Tibial nerve (tissue), 4 donors: ENCODE measurements at regions not wholly inside any gene's neighbourhood (a gene's known extent, or its start where the extent isn't known, plus 50 kb on each side); places are given as distances from the start of the nearest gene placed in this dataset.

ENCODE experiments used
- DNase-seq, 2 donors: peaks; one replicate each; pipeline ENCODE4 v3.0.0-alpha.2; 2019; ENCODE audit warnings: low spot score in 2 of 2
- H3K27ac ChIP-seq, 4 donors: fragments of 200-600 bp; sonication (generic) in 3 of 4; one replicate each; pipeline ENCODE4 v1.5.1; 2017 to 2019; ENCODE audit warnings: mild to moderate bottlenecking in 1 of 4
- H3K27me3 ChIP-seq, 2 donors: fragments of 200-600 bp; sonication (generic) in 1 of 2; one replicate each; pipeline versions ENCODE4 v1.5.1 to v1.6.0; 2017 to 2019
- H3K36me3 ChIP-seq, 3 donors: fragments of 200-600 bp; sonication (generic); one replicate each; pipeline ENCODE4 v1.5.1; 2018 to 2019
- H3K4me1 ChIP-seq, 4 donors: fragments of 200-600 bp; sonication (generic) in 3 of 4; one replicate each; pipeline ENCODE4 v1.5.1; 2017 to 2019
- H3K4me3 ChIP-seq, 4 donors: fragments of 200-600 bp; sonication (generic) in 3 of 4; one replicate each; pipeline ENCODE4 v1.5.1; 2017 to 2019; ENCODE audit warnings: mild to moderate bottlenecking in 1 of 4, moderate library complexity in 1 of 4
- H3K9me3 ChIP-seq, 4 donors: fragments of 200-600 bp; sonication (generic) in 3 of 4; one replicate each; pipeline ENCODE4 v1.5.1; 2017 to 2019
- EP300 ChIP-seq, 2 donors: sonication (generic); formaldehyde crosslinking; IDR thresholded peaks; one replicate each; pipeline ENCODE4 v1.6.1; 2017; ENCODE audit warnings: antibody characterized with exemption in 2 of 2, mild to moderate bottlenecking in 1 of 2
- POLR2A ChIP-seq, 2 donors: fragments of 450-650 bp; IDR thresholded peaks; one replicate each; pipeline ENCODE4 v1.6.1; 2017; ENCODE audit warnings: antibody characterized with exemption in 2 of 2, mild to moderate bottlenecking in 2 of 2, moderate library complexity in 2 of 2
- WGBS, 2 donors: methylation state at CpG; one replicate each; pipeline ENCODE4 v1.1.5; 2018; 5-methylcytosine and 5-hydroxymethylcytosine counted together
- TF ChIP-seq, protein P1 (sequence below), 5 experiments: fragments of 200-600 bp in 3 of 5; fragments of 450-650 bp in 2 of 5; sonication (generic) in 3 of 5; IDR thresholded peaks; one replicate each; pipeline ENCODE4 v1.5.1; 2016 to 2019; ENCODE audit warnings: antibody characterized with exemption in 5 of 5, mild to moderate bottlenecking in 3 of 5, moderate library complexity in 2 of 5

DNA sequence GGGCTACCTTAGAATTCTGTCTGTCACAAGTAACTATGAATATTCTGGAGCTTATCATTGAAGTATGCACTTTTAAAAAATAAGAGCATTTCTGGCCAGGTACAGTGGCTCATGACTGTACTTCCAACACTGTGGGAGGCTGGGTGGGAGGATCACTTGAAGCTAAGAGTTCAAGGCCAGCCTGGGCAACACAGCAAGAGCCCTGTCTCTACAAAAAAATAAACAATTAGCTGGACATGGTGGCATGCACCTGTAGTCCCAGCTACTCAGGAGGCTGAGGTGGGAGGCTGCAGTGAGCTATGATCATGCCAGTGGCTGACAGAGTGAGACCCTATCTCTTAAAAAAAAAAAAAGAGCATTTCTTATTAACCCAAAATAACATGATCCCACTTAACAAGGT, 60.0 kb upstream of the BRD7 start:
- no peaks in the 10 kb centered on the region for H3K9me3 ChIP-seq
- peaks cover 0 to 5% (median 0%) of the 10 kb centered on the region in 4 donors for H3K4me1 ChIP-seq
- no peak overlapping the region for H3K4me3 ChIP-seq
- DNase-seq, result no peak
- no peak for TF ChIP-seq POLR2A (IDR thresholded peaks at IDR 0.05)
- TF ChIP-seq EP300 (IDR thresholded peaks at IDR 0.05), result no peak
- TF ChIP-seq, protein P1, sequence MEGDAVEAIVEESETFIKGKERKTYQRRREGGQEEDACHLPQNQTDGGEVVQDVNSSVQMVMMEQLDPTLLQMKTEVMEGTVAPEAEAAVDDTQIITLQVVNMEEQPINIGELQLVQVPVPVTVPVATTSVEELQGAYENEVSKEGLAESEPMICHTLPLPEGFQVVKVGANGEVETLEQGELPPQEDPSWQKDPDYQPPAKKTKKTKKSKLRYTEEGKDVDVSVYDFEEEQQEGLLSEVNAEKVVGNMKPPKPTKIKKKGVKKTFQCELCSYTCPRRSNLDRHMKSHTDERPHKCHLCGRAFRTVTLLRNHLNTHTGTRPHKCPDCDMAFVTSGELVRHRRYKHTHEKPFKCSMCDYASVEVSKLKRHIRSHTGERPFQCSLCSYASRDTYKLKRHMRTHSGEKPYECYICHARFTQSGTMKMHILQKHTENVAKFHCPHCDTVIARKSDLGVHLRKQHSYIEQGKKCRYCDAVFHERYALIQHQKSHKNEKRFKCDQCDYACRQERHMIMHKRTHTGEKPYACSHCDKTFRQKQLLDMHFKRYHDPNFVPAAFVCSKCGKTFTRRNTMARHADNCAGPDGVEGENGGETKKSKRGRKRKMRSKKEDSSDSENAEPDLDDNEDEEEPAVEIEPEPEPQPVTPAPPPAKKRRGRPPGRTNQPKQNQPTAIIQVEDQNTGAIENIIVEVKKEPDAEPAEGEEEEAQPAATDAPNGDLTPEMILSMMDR (IDR thresholded peaks at IDR 0.05), result no peak
- no peaks in the 10 kb centered on the region for H3K36me3 ChIP-seq
- no peaks in the 10 kb centered on the region for H3K27me3 ChIP-seq
- no peak overlapping the region for H3K27ac ChIP-seq

DNA sequence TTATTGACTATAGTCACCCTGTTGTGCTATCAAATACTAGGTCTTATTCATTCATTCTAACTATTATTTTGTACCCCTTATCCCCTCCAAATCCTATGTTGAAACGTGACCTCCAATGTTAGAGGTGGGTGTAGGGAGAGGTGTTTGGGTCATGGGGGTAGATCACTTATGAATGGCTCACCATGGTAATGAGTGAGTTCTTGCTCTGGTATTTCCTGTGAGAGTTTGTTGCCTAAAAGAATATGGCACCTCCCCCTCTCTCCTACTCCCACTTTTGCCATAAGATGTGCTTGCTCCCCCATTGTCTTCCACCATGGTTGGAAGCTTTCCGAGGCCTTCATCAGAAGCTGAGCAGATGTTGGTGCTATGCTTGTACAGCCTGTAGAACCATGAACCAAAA, 59.3 kb upstream of the BRD7 start:
- H3K4me1 ChIP-seq, result peaks cover 0 to 5% (median 0%) of the 10 kb centered on the region in 4 donors

DNA sequence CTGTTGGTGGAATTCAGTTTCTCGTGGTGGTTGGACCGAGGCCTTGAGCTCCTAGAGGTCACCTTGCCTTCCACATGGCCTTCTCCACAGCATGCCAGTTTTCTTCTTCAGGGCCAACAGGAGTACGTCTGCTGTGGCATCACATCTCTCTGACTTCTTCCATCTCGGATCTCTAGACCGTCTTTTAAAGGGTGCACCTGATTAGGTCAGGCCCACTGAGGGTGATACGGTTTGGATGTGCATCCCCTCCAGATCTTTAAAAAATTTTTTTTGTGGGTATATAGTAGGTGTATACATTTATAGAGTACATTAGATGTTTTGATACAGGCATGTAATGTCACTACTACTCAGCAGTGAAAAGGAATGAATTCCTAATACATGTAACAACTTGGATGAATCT, 58.3 kb upstream of the BRD7 start:
- TF ChIP-seq, protein P1 (IDR thresholded peaks at IDR 0.05), result no peak
- TF ChIP-seq POLR2A (IDR thresholded peaks at IDR 0.05) (no peak), EP300 (IDR thresholded peaks at IDR 0.05) (no peak)
- no peaks in the 10 kb centered on the region for H3K36me3 ChIP-seq
- H3K27ac ChIP-seq, result no peak overlapping the region
- H3K4me3 ChIP-seq, result no peak overlapping the region
- 87 to 97% methylated on average over 6 of the region's 6 CpGs for WGBS, 2 donors
- H3K27me3 ChIP-seq, result no peaks in the 10 kb centered on the region
- no peaks in the 10 kb centered on the region for H3K9me3 ChIP-seq
- H3K4me1 ChIP-seq, result peaks cover 0 to 5% (median 0%) of the 10 kb centered on the region in 4 donors
- no peak for DNase-seq

More for the DNA sequence above, 59.3 kb upstream of the BRD7 start:
- Histone ChIP-seq H3K27ac (no peak overlapping the region), H3K9me3 (no peaks in the 10 kb centered on the region), H3K4me3 (no peak overlapping the region), H3K36me3 (no peaks in the 10 kb centered on the region), H3K27me3 (no peaks in the 10 kb centered on the region)
- WGBS, 2 donors, result 68 to 69% methylated on average over 2 of the region's 2 CpGs
- DNase-seq, result no peak
- TF ChIP-seq EP300 (IDR thresholded peaks at IDR 0.05) (no peak), POLR2A (IDR thresholded peaks at IDR 0.05) (no peak)
- TF ChIP-seq, protein P1 (IDR thresholded peaks at IDR 0.05), result no peak

DNA sequence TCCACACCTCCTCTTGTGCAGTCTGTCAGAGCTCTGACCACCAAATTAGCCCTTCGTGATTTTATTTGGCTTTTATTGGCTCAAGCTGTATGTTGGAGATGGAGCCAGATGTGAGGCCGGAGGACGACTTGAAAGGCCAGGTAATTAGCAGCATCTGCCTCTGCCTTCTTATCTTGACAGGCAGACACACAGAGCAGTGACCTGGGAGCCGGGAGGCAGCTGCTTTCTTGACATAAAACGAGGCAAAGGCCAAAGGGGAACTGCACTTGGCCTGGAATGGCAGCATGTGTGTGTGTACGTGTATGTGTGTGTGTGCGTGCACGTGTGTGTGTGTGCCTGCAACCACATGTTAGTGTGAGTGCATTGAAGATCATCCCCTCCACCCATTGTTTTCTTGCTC, 56.9 kb upstream of the BRD7 start:
- no peak for DNase-seq
- Histone ChIP-seq H3K4me1 (peaks cover 0 to 5% (median 0%) of the 10 kb centered on the region in 4 donors), H3K9me3 (peaks cover 0 to 4% (median 0%) of the 10 kb centered on the region in 4 donors), H3K27me3 (no peaks in the 10 kb centered on the region), H3K4me3 (no peak overlapping the region), H3K27ac (no peak overlapping the region), H3K36me3 (no peaks in the 10 kb centered on the region)
- no peak for TF ChIP-seq POLR2A (IDR thresholded peaks at IDR 0.05)
- TF ChIP-seq EP300 (IDR thresholded peaks at IDR 0.05), result no peak
- TF ChIP-seq, protein P1 (IDR thresholded peaks at IDR 0.05), result no peak
- WGBS, 2 donors, result 32 to 45% methylated on average over 8 of the region's 8 CpGs

DNA sequence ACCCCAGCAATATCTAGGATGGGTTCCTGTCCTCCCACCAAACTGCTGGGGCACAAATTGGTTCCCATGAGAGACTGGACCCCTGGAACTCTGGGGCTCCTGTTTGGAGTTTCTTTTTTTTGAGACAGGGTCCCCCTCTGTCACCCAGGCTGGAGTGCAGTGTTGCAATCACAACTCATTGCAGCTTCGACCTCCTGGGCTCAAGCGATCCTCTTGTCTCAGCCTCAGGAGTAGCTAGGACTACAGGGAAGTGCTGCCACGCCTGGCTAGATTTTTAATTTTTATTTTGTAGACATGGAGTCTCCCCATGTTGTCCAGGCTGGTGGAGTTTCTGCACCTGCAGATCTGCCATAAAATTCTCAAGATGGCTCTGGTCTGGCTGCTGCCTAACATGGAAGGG, 56.3 kb upstream of the BRD7 start:
- H3K4me3 ChIP-seq, result no peak overlapping the region
- no peak for DNase-seq
- no peak for TF ChIP-seq POLR2A (IDR thresholded peaks at IDR 0.05)
- no peaks in the 10 kb centered on the region for H3K36me3 ChIP-seq
- WGBS, 2 donors, result 81 to 85% methylated on average over 3 of the region's 3 CpGs
- no peak overlapping the region for H3K27ac ChIP-seq
- H3K4me1 ChIP-seq, result peaks cover 0 to 5% (median 0%) of the 10 kb centered on the region in 4 donors
- H3K27me3 ChIP-seq, result no peaks in the 10 kb centered on the region
- peaks cover 0 to 10% (median under 1%) of the 10 kb centered on the region in 4 donors for H3K9me3 ChIP-seq

DNA sequence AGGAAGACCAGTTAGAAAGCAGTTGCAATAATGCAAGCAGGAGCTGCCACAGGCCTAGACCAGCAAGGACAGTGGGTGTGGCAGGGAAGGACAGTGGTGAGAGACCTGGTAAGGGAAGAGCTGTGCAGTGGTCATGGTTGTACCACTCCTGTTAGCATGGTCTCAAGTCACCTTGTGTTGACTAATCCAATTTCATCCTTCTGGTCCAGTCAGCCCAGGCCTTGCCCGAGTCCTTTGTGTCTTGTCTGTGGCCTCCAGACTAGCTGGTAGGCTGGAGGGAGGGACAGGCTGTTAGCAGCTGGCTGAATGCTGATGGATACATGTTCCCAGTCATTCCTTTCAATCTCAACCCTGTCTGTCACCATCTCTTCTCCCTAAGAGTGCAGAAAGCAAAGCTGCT, 54.1 kb upstream of the BRD7 start:
- TF ChIP-seq POLR2A (IDR thresholded peaks at IDR 0.05) (no peak), EP300 (IDR thresholded peaks at IDR 0.05) (no peak)
- TF ChIP-seq, protein P1 (IDR thresholded peaks at IDR 0.05), result no peak

More for the DNA sequence above, 54.1 kb upstream of the BRD7 start:
- DNase-seq, result no peak
- Histone ChIP-seq H3K4me3 (no peak overlapping the region), H3K9me3 (peaks cover 0 to 31% (median 7%) of the 10 kb centered on the region in 4 donors), H3K36me3 (no peaks in the 10 kb centered on the region), H3K27ac (no peak overlapping the region), H3K4me1 (peaks cover 0 to 5% (median 0%) of the 10 kb centered on the region in 4 donors), H3K27me3 (no peaks in the 10 kb centered on the region)
- 63 to 86% methylated on average over 1 of the region's 1 CpG for WGBS, 2 donors
